Right cardiac atrium (tissue), 5 donors: ENCODE measurements at regions not wholly inside any gene's neighbourhood (a gene's known extent, or its start where the extent isn't known, plus 50 kb on each side); places are given as distances from the start of the nearest gene placed in this dataset.

ENCODE experiments used
- ATAC-seq, 2 donors: fragments of 200-7000 bp; cut with Tn5 transposase; one replicate each; pipeline versions ENCODE4 v1.8.0 to v1.9.1; 2020; ENCODE audit warnings: moderate library complexity in 2 of 2, mild to moderate bottlenecking in 1 of 2
- DNase-seq, 3 donors: peaks; one replicate each; pipeline ENCODE4 v3.0.0-alpha.2; 2020
- H3K27ac ChIP-seq: one replicate; pipeline ENCODE4 v1.5.1; 2013; ENCODE audit warnings: mild to moderate bottlenecking, low read length, control low read depth, moderate library complexity
- H3K27me3 ChIP-seq: one replicate; pipeline ENCODE4 v1.6.1; 2013; ENCODE audit not compliant: control insufficient read depth, insufficient read depth
- H3K4me1 ChIP-seq: one replicate; pipeline ENCODE4 v1.6.1; 2013; ENCODE audit warnings: low read length; ENCODE audit not compliant: control insufficient read depth, insufficient read depth
- H3K4me3 ChIP-seq: one replicate; pipeline ENCODE4 v1.5.1; 2013; ENCODE audit warnings: low read length, control low read depth
- H3K9me3 ChIP-seq: one replicate; pipeline ENCODE4 v1.6.1; 2013; ENCODE audit warnings: low read length; ENCODE audit not compliant: control insufficient read depth
- WGBS: extraction: QIAGEN DNeasy Blood & Tissue Kit; methylation state at CpG from one replicate; pipeline ENCODE4 v1.1.7; 2013; 5-methylcytosine and 5-hydroxymethylcytosine counted together
- intact Hi-C, 4 donors: fragments of 100-400 bp; cut with DNase I; formaldehyde crosslinking; loops; one replicate each; pipeline versions ENCODE4 v1.11.0 to v1.14.0; 2022 to 2023
- donor health status: healthy with polysubstance abuse.
- donor health status: DM: no; HTN: yes; CAD: no.
- donor health status: DM: no; HTN: no; CAD: no.
- donor health status: DM: no; HTN: yes; CAD: no; lungs with severe emphysema.
- donor health status: DM: yes; HTN: yes; CAD: no.

- intact Hi-C loops: no loop called here
- no peak for ATAC-seq
- H3K9me3 ChIP-seq: no peaks in the 10 kb centered on the region
- no peak for DNase-seq
- H3K27ac ChIP-seq: no peak overlapping the region
- no peaks in the 10 kb centered on the region for H3K4me1 ChIP-seq
- H3K4me3 ChIP-seq: no peak overlapping the region
- WGBS: 68% methylated on average over 3 of the region's 3 CpGs
- no peaks in the 10 kb centered on the region for H3K27me3 ChIP-seq
Observed at GRCh38 chr21:36601362-36601761, 97.6 kb upstream of the SIM2 start.

GRCh38 chr21:36602735-36603134, 96.2 kb upstream of the SIM2 start:
- ATAC-seq (no peak), DNase-seq (no peak)
- intact Hi-C loops: no loop called here
- H3K4me1 ChIP-seq: no peaks in the 10 kb centered on the region
- WGBS: 84% methylated on average over 8 of the region's 8 CpGs
- no peaks in the 10 kb centered on the region for H3K9me3 ChIP-seq
- no peak overlapping the region for H3K27ac ChIP-seq
- no peaks in the 10 kb centered on the region for H3K27me3 ChIP-seq
- no peak overlapping the region for H3K4me3 ChIP-seq

DNA sequence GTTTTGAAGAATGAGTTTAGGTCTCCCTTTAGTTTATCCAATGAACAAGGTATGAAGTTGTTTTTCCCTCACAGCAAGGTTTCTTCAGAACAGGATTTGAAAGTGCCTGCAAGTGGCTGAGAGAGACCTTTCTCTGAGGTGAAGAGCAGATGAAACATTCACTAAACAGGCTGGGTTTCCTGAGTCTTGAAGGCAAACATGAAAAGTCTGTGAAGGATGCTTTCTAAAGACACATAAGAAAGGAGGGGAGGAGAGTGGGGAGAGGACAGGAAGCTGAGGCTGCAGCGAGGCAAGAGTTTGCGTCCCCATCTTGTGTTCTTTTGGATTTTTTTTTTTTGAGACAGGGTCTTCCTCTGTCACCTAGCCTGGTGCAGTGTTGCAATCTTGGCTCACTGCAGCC, 95.7 kb upstream of the SIM2 start:
- intact Hi-C loops: no loop called here
- no peak overlapping the region for H3K27ac ChIP-seq
- H3K27me3 ChIP-seq: no peaks in the 10 kb centered on the region
- no peak for DNase-seq
- ATAC-seq: no peak
- H3K4me1 ChIP-seq: no peaks in the 10 kb centered on the region
- H3K4me3 ChIP-seq: no peak overlapping the region
- WGBS: 44% methylated on average over 2 of the region's 2 CpGs
- H3K9me3 ChIP-seq: no peaks in the 10 kb centered on the region

- intact Hi-C loops: no loop called here
- no peak for DNase-seq
- Histone ChIP-seq H3K4me1 (no peaks in the 10 kb centered on the region), H3K4me3 (no peak overlapping the region), H3K27ac (no peak overlapping the region), H3K27me3 (no peaks in the 10 kb centered on the region), H3K9me3 (peaks cover 3% of the 10 kb centered on the region)
- no peak for ATAC-seq
- WGBS: 56% methylated on average over 8 of the region's 8 CpGs
Observed at GRCh38 chr21:36605426-36605825, 93.5 kb upstream of the SIM2 start.

DNA sequence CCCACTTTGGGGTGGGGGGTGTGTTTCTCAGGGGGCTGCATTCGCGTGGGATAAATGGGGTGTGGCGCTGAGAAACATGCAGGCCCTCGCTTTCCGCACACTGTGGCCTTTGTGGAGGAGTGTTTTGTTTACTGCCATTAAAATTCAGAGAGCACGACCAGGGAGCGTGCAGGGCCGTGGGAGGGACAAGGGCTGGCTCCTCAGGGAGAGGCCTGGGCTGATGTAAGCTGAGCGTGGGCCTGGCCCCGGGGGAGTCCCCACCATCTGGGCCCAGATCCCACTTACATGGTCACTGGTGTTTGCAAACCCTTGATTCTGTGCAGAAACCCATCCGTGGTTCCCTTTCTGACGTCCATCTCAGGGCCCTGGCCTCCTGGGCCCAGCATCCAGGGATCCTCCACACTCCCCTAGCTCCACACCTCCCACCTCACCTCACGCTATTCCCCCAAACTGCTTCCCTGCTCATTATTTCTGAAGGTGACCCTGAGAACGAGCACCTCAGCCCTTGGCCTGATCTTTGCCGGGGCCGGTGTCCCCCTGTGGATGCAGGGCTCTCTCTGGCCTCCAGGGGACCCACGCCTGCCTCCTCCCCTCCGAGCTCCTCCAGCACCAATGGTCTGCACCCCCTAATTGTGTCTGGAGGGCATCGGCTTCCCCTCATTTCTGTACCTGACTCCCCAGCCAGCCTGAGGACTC, 92.5 kb upstream of the SIM2 start:
- WGBS: 70% methylated on average over 19 of the region's 19 CpGs
- Histone ChIP-seq H3K27ac (no peak overlapping the region), H3K4me3 (no peak overlapping the region), H3K4me1 (no peaks in the 10 kb centered on the region), H3K9me3 (peaks cover 3% of the 10 kb centered on the region), H3K27me3 (no peaks in the 10 kb centered on the region)
- intact Hi-C loops: no loop called here
- no peak for DNase-seq
- no peak for ATAC-seq

GRCh38 chr21:36606983-36607325, 92.0 kb upstream of the SIM2 start:
- WGBS: 77% methylated on average over 6 of the region's 6 CpGs
- no peaks in the 10 kb centered on the region for H3K27me3 ChIP-seq
- DNase-seq (no peak), ATAC-seq (no peak)
- no peak overlapping the region for H3K4me3 ChIP-seq
- H3K27ac ChIP-seq: no peak overlapping the region
- peaks cover 3% of the 10 kb centered on the region for H3K9me3 ChIP-seq
- no peaks in the 10 kb centered on the region for H3K4me1 ChIP-seq
- intact Hi-C loops: no loop called here

- Histone ChIP-seq H3K27ac (no peak overlapping the region), H3K4me3 (no peak overlapping the region), H3K27me3 (peaks cover 2% of the 10 kb centered on the region), H3K4me1 (no peaks in the 10 kb centered on the region), H3K9me3 (peaks cover 3% of the 10 kb centered on the region)
- intact Hi-C loops: no loop called here
- DNase-seq (no peak), ATAC-seq (no peak)
- 77% methylated on average over 8 of the region's 8 CpGs for WGBS
Observed at GRCh38 chr21:36608041-36608896, 90.6 kb upstream of the SIM2 start.

- intact Hi-C loops: no loop called here
- H3K4me1 ChIP-seq: no peaks in the 10 kb centered on the region
- no peak for ATAC-seq
- no peak for DNase-seq
- no peak overlapping the region for H3K27ac ChIP-seq
- peaks cover 2% of the 10 kb centered on the region for H3K27me3 ChIP-seq
- WGBS: 86% methylated on average over 1 of the region's 1 CpG
- H3K9me3 ChIP-seq: peaks cover 3% of the 10 kb centered on the region
- H3K4me3 ChIP-seq: no peak overlapping the region
Observed at GRCh38 chr21:36608897-36609225, 90.1 kb upstream of the SIM2 start.

DNA sequence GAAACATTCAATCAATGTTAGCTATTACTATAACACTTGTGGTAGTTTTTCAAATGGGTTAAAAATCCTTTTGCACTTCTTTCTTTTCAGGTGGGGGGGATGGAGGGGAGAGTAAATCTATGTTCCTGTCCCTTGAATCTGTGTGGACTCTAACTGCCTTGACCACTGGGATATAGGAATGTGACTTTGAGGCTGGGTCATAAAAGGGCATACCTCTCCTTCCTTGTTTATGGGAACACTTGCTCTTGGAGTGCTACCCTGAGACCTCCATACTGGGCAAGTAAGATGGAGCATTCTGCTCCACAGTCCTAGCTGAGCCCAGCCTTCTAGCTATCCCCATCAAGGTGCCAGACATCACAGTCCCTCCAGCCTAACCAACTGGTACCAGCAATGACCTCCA, 89.3 kb upstream of the SIM2 start:
- intact Hi-C loops: no loop called here
- peaks cover 3% of the 10 kb centered on the region for H3K9me3 ChIP-seq
- H3K4me1 ChIP-seq: no peaks in the 10 kb centered on the region
- no peak overlapping the region for H3K27ac ChIP-seq
- no peak for ATAC-seq
- peaks cover 2% of the 10 kb centered on the region for H3K27me3 ChIP-seq
- H3K4me3 ChIP-seq: no peak overlapping the region
- DNase-seq: no peak

DNA sequence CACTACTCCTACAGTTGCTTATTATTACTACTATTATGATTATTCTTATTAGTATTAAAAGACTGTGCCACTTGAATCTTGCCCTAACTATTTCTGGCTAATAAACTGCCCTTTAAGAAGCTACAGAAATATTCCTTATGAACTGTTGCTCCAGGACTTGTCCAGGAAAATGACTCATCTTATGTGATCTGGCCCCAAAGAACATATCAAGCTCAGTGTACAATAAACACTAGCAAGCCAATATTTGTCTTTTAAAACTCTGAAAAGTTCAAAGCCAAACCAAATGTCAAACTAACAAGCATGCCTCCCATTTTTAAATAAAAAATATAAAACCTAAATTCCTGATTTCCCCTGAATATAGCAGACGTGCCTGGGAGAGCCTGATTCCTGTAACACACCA, 88.7 kb upstream of the SIM2 start:
- intact Hi-C loops: no loop called here
- no peak for DNase-seq
- Histone ChIP-seq H3K4me3 (no peak overlapping the region), H3K27ac (no peak overlapping the region), H3K4me1 (no peaks in the 10 kb centered on the region), H3K27me3 (peaks cover 2% of the 10 kb centered on the region), H3K9me3 (peaks cover 3% of the 10 kb centered on the region)
- no peak for ATAC-seq
- 62% methylated on average over 1 of the region's 1 CpG for WGBS

- peaks cover 2% of the 10 kb centered on the region for H3K27me3 ChIP-seq
- H3K4me1 ChIP-seq: no peaks in the 10 kb centered on the region
- no peak overlapping the region for H3K27ac ChIP-seq
- ATAC-seq: no peak
- no peak overlapping the region for H3K4me3 ChIP-seq
- DNase-seq: no peak
- intact Hi-C loops: no loop called here
- H3K9me3 ChIP-seq: peaks cover 3% of the 10 kb centered on the region
- 79% methylated on average over 7 of the region's 7 CpGs for WGBS
Observed at GRCh38 chr21:36610935-36611334, 88.0 kb upstream of the SIM2 start.
